ENCODE measurements at regions not wholly inside any gene's neighbourhood (a gene's known extent, or its start where the extent isn't known, plus 50 kb on each side); places are given as distances from the start of the nearest gene placed in this dataset.

DNA sequence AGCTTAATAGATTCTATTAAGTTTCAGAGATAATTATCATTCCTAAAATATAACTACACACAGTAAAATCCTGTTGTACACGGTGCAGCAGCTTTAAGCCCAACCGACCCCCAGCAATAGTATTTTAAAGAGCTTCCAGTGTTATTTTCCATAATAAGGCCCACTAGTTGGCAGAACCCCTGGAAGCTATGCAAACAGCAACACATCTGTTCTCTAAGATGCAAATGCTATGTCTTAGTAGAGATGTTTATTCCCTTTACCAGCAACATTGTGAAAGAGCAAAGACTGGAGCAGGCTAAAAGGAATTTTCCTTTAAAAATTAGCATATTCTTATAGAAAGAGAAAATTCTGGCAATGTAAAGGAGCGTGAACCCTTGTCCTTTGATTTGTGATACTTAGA lies 819.7 kb upstream of the ALCAM start:
- no peak for DNase-seq

DNA sequence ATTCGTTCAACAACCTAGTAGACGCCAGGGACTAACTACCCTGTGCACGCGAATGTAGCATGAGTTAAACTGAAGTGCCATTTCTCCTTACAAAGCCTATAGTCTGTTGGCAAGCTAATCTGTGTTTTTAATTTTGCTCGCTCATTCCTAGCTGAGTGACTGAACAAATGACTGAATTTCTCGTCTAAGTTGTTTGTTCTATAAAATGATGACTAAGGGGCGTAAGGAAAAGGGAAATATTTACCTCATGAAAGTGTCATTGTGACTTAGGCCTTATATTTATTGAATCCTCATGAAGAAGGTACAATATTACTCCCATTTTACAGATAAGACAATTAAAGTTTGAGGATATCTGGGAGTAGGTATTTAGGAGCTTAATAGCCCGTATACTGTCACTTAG lies 818.3 kb upstream of the ALCAM start:
- no peak for DNase-seq

DNA sequence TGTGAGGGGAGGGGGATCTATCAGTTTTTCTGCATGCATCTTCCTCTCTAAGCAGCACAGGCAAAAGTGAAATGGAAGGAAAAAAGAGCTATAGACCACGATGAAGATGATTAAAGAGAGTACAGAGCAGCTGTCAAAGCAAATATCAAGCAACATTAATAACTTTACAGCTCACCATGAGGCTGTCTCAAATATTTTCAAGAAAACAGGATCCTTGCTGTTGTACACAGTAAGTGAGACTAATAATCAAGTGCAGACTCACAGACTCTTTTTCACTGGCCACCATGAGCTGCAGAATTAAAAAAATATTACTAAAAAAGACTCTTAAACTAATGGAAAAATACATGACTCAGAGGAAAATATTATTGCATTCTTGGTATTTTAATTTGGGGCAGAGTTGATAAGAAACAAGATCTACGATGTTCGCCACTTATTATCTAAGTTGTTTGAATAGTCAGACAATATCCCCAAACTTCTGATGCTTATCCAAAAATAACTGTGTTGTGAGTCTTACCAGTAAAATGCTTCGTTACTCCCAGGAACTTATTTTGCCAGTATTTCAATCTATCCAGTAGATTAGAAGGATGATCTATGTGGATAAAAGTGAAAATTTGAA lies 817.5 kb upstream of the ALCAM start:
- no peak for DNase-seq

DNA sequence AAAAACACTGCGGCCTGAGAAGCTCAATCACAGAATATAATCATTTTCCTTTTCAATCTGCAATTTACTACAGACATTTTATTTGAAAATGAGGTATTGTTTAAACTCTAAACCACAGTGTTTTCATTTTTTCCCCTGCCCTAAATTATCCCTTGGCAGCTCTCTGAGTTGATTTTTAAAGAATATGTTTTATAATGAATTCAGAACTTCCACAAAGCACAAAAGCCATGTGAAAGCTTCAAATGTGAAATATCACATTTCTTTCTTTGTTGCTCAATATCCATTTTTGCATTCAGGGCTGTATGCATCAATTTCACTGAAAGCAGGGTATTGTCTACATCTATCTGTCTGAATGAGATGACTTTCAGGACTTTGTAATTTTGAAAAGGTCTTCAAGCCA lies 813.6 kb upstream of the ALCAM start:
- no peak for DNase-seq

GRCh38 chr3:104554425-104554824 lies 812.3 kb upstream of the ALCAM start:
- no peak for DNase-seq

GRCh38 chr3:104555728-104556127 lies 811.0 kb upstream of the ALCAM start:
- no peak for DNase-seq

- DNase-seq, result no peak
These were observed 810.2 kb upstream of the ALCAM start for GRCh38 chr3:104556372-104557078.

GRCh38 chr3:104561324-104561723 lies 805.4 kb upstream of the ALCAM start:
- DNase-seq, result no peak

GRCh38 chr3:104564045-104564643 lies 802.6 kb upstream of the ALCAM start:
- DNase-seq, result peak; percentile 28

GRCh38 chr3:104566054-104566453 lies 800.7 kb upstream of the ALCAM start:
- no peak for DNase-seq

DNA sequence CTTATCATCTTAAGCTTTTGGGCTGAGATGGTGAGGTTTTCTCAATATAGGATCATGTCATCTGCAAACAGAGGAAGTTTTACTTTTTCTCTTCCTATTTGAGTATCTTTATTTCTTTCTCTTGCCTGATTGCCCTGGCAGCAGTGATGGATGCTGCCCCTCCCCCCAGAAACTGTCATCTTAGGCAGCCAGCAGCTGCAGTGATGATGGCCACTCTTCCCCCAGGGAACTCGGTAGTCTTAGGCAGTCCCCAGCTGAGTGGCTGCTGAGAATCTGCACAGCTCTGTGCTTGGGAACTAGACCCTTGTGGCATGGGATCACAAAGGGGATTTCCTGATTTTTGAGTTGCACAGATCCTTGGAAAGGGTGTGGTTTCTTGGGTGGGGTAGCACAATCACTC lies 791.1 kb upstream of the ALCAM start:
- no peak for DNase-seq

DNA sequence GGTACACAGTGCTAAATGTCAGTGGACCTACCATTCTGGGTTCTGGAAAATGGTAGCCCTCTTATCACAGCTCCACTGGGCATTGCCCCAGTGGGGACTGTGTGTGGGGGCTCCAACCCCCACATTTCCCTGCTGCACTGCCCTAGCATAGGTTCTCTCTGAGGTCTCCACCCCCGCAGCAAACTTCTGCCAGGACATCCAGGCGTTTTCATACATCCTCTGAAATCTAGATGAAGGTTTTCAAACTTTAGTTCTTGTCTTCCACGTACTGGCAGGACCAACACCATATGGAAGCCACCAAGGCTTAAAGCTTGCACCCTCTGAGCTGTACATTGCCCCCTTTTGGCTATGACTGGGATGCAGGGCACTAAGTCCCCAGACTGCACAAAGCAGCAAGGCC lies 788.2 kb upstream of the ALCAM start:
- DNase-seq, result no peak

- no peak for DNase-seq
These were observed 784.6 kb upstream of the ALCAM start for GRCh38 chr3:104582092-104582491.

GRCh38 chr3:104584682-104585081 lies 782.0 kb upstream of the ALCAM start:
- no peak for DNase-seq

- DNase-seq, result no peak
These were observed 780.4 kb upstream of the ALCAM start for GRCh38 chr3:104586344-104586743.

GRCh38 chr3:104588442-104588841 lies 778.3 kb upstream of the ALCAM start:
- DNase-seq, result no peak

DNA sequence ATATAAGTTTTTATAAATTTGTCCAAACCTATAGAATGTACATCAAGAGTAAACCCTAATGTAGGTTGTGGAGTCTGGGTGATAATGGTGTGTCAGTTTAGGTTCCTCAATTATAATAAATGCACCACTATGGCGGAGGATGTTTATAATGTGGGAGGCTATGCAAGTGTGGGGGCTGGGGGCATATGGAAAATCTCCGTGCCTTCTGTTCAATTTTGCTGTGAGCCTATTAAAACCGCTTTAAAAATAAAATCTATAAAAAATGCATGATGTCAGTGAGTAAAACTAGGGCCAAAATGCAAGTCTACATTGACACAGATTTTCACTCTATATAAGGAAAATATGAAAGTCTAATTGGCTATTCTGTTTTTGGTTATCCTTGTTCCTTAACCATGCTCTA lies 774.9 kb upstream of the ALCAM start:
- DNase-seq, result no peak

- no peak for DNase-seq
These were observed 772.2 kb upstream of the ALCAM start for GRCh38 chr3:104594491-104594890.

GRCh38 chr3:104596054-104596453 lies 770.7 kb upstream of the ALCAM start:
- DNase-seq, result no peak

DNA sequence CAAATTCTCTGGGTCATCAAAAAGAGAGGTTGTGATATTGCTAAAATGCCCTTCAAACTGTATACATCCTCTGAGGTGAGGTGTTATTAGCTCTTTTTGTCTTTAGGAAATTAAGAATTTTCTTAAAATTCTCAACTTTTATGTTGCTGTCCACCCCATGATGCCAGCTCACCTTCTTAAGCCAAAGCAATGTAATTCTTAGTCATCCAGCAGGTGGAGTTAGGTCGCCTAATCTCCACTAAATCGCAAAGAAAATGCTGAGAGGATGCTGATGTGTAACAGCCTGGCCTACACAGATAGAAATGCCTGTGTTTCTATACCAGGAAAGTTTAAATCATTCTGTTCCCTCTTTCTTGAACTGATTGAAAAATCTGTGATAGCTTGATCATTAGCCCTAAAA lies 770.2 kb upstream of the ALCAM start:
- DNase-seq, result peak; percentile 34

- DNase-seq, result peak; percentile 7
These were observed 767.7 kb upstream of the ALCAM start for GRCh38 chr3:104598848-104599511.

GRCh38 chr3:104604326-104605010 lies 762.2 kb upstream of the ALCAM start:
- DNase-seq, result no peak

DNA sequence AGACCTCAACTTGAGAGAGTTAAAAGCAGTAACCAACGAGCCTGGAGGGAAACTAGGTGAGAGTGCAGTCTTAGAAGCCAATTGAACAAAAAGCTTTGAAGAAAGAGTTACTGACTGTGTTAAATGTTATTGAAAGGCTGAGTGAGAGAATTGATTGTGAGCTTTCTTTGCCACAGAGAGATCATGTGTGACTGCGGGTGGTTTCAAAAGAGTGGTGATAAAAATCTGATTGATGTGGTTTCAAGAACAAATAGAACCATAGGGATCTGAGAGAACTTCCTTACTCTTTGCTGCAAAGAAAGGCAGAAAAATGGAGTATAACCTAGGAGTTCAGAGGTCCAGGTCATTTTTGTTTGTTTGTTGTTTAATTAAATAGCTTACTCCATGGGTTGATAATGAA lies 759.9 kb upstream of the ALCAM start:
- DNase-seq, result no peak

All from NCI-H1092 (cell line).